Esophagus squamous epithelium (tissue), 4 donors: ENCODE measurements at regions not wholly inside any gene's neighbourhood (a gene's known extent, or its start where the extent isn't known, plus 50 kb on each side); places are given as distances from the start of the nearest gene placed in this dataset.

Experiments used
- POLR2A ChIP-seq, 4 donors: fragments of 450-650 bp; IDR thresholded peaks; one replicate each; pipeline ENCODE4 v1.6.1; 2017; ENCODE audit warnings: antibody characterized with exemption in 4 of 4, mild to moderate bottlenecking in 4 of 4, moderate library complexity in 3 of 4
- TF ChIP-seq, protein P1 (sequence below), 6 experiments: fragments of 450-650 bp in 4 of 6; fragments of 200-600 bp in 2 of 6; sonication (generic) in 2 of 6; IDR thresholded peaks; one replicate each; pipeline ENCODE4 v1.5.1; 2016 to 2019; ENCODE audit warnings: antibody characterized with exemption in 6 of 6, mild to moderate bottlenecking in 4 of 6, moderate library complexity in 4 of 6

DNA sequence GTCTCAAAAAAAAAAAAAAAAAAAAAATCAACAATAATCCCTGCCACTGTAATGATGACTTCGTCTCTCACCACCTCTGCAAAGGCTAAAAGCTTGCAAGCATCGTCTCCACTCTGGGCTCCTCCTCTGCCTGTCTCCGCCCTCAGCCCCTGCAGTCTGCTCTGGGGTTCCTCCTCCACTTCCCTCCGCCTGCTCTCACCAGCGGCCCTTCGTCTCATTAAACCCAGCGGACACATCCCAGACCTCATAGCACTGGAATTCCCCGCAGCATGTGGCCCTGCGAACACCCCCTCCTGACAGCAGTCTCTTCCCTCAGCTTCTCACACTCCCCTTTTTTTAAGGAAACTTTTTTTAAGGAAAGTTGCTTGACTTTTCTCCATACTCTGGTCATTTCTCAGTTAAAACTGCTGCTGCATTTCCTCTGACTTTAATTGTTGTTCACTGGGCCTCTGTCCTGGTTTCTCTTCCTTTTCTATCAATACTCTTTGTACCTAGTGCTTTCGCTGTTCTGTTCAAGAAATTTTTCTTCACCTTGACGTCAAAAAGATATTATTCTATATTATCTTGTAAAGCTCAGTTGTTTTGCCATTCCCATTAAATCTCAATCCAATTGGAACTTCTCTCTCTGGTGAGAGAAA lies 70.9 kb upstream of the PLEKHG1 start:
- TF ChIP-seq, protein P1, sequence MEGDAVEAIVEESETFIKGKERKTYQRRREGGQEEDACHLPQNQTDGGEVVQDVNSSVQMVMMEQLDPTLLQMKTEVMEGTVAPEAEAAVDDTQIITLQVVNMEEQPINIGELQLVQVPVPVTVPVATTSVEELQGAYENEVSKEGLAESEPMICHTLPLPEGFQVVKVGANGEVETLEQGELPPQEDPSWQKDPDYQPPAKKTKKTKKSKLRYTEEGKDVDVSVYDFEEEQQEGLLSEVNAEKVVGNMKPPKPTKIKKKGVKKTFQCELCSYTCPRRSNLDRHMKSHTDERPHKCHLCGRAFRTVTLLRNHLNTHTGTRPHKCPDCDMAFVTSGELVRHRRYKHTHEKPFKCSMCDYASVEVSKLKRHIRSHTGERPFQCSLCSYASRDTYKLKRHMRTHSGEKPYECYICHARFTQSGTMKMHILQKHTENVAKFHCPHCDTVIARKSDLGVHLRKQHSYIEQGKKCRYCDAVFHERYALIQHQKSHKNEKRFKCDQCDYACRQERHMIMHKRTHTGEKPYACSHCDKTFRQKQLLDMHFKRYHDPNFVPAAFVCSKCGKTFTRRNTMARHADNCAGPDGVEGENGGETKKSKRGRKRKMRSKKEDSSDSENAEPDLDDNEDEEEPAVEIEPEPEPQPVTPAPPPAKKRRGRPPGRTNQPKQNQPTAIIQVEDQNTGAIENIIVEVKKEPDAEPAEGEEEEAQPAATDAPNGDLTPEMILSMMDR (IDR thresholded peaks at IDR 0.05) = no peak
- TF ChIP-seq POLR2A (IDR thresholded peaks at IDR 0.05) = no peak
